IPS-20b (cell line): ENCODE measurements at regions not wholly inside any gene's neighbourhood (a gene's known extent, or its start where the extent isn't known, plus 50 kb on each side); places are given as distances from the start of the nearest gene placed in this dataset.

Experiments
- H3K27ac ChIP-seq: one replicate; pipeline ENCODE4 v1.5.1; 2013; ENCODE audit warnings: low read length
- H3K27me3 ChIP-seq: 2 replicates; pipeline ENCODE4 v1.6.1; 2013; ENCODE audit warnings: mild to moderate bottlenecking, low read length, inconsistent platforms; ENCODE audit not compliant: insufficient read depth
- H3K36me3 ChIP-seq: 2 replicates; pipeline ENCODE4 v1.6.1; 2013; ENCODE audit warnings: low read depth, mild to moderate bottlenecking, inconsistent platforms, low read length, moderate library complexity; ENCODE audit not compliant: insufficient read depth
- H3K4me1 ChIP-seq: 2 replicates; pipeline ENCODE4 v1.6.1; 2013; ENCODE audit warnings: mild to moderate bottlenecking, control low read depth, inconsistent platforms, low read length, moderate library complexity; ENCODE audit not compliant: insufficient read depth
- H3K4me3 ChIP-seq: 2 replicates; pipeline ENCODE4 v1.5.1; 2013; ENCODE audit warnings: mild to moderate bottlenecking, low read length, inconsistent platforms
- H3K9ac ChIP-seq: 2 replicates; pipeline ENCODE4 v1.6.1; 2013; ENCODE audit warnings: low read depth, mild to moderate bottlenecking, inconsistent platforms, low read length, moderate library complexity
- H3K9me3 ChIP-seq: 2 replicates; pipeline ENCODE4 v1.6.1; 2013; ENCODE audit warnings: mild to moderate bottlenecking, low read depth, low read length, inconsistent platforms; ENCODE audit not compliant: insufficient read depth

DNA sequence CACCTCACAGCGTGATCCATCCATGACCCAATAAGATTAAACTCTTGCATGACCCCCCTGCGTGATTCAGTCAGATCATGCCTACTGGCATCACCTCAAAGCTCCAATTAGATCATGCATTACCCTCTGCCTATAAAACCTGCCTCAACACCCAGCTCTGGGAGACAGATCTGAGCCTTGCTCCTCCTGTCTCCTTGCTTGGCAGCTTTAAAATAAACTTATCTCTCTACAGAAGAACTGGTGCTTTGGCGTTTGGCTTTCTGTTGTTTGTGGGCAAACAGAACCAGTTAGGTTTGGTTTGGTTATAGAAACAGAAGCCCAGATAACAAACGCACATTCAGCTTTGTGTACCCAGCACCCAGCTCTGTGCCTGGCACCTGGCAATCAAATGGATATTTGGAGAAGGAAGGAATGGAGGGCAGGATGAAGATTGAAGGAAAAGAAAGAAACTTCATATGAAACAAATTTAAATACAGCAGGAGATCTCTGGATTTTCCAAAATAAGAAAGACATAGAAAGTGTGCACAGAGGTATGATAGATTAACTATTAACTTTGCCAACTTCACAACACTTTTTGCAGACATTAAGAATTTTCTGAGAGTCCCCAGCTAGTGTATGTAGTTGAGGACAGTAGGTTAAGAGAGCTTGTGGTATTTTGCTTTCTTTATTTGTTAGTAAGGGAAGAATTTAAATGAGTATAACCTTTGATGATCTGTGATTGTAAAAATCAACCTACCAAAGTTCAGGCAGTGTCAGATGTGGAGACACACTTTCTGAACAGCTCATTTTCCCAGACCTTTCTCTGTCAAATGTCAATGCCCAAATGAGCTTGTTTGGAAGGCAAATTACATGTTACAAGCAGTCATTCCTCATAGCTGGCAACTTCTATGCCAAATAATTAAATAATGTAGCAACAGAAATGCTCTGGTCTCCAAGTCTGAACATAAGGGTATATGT lies 102.1 kb upstream of the ASTN2 start:
- H3K4me1 ChIP-seq = no peaks in the 10 kb centered on the region
- H3K9ac ChIP-seq = no peak overlapping the region
- no peaks in the 10 kb centered on the region for H3K9me3 ChIP-seq
- H3K4me3 ChIP-seq = no peak overlapping the region
- no peaks in the 10 kb centered on the region for H3K36me3 ChIP-seq
- no peaks in the 10 kb centered on the region for H3K27me3 ChIP-seq
- no peak overlapping the region for H3K27ac ChIP-seq

DNA sequence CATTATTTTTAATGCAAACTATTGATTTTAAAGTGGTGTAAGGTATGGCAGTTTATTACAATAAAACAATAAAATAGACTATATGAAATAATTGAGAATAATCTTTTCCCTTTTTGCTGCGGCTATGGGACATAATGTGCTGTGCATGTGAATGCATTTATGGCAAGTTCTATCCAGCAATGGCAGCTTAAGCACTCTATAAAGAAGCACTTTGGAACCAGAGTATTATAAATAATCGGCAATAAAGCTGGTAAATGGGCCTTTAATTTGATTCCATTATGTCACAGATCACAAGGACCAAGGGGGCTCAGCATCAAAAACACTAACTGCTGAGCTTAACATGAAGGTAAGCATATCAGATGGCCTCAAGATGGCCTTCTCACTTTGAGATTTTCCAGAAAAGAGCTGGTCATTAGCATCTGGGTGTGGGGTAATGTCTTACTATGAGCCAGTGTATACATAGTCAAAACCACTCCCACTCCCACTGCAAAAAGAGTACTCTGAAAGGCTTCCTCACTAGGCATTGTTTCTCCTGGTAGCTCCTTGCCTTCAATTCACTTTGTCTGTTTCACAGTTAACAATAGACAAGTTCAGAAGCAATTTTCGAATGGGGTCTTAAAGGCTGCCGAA lies 97.1 kb upstream of the ASTN2 start:
- Histone ChIP-seq H3K4me1 (no peaks in the 10 kb centered on the region), H3K4me3 (no peak overlapping the region), H3K36me3 (no peaks in the 10 kb centered on the region), H3K9ac (no peak overlapping the region), H3K27me3 (no peaks in the 10 kb centered on the region), H3K9me3 (no peaks in the 10 kb centered on the region), H3K27ac (no peak overlapping the region)

DNA sequence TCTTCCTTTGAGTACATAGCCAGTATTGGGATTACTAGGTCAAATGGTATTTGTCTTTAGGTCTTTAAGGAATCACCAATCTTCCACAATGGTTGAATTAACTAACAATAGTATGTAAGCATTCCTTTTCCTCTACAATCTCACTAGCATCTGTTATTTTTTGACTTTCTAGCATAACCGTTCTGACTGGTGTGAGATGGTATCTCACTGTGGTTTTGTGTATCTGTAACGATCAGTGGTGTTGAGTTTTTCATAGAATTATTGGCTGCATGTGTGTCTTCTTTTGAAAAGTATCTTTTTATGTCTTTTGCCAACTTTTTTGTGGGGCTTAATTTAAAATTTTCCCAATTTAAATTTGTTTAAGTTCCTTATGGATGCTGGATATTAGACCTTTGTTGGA lies 81.5 kb upstream of the ASTN2 start:
- Histone ChIP-seq H3K9me3 (no peaks in the 10 kb centered on the region), H3K4me1 (no peaks in the 10 kb centered on the region; the same call in 1 of the 2 replicates), H3K9ac (no peak overlapping the region), H3K36me3 (no peaks in the 10 kb centered on the region), H3K27ac (no peak overlapping the region), H3K27me3 (no peaks in the 10 kb centered on the region), H3K4me3 (no peak overlapping the region)

DNA sequence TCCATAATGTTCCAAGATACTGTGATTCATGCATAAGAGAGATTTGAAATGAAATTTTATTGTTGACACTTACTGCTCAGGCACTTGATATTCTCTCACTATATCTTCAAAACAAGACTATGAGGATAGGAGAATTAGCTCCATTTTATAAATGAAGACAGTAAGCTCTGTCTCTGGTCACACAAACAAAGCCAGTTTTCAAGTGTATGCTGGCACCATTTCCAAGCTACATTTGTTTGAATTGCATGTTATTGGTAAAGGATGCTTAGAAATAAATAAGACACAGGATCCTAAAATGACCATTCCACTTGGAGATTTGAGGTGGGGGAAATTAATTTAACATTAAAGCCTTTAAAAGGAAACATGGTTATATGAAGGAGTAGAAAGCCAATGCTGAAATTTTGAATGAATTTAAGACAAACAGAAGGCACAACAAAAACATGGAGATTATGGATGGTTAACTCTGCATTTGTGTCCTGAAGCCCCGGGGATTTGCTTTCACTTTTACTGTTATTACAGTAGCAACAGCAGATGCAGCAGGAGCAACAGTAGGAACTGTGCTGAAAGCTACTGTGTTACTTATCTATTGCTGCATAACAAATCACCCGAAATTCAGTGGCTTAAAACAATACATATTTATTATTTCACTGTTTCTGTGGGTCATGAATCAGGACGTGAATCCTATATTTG lies 79.7 kb upstream of the ASTN2 start:
- Histone ChIP-seq H3K27me3 (no peaks in the 10 kb centered on the region), H3K9me3 (no peaks in the 10 kb centered on the region), H3K9ac (no peak overlapping the region), H3K27ac (no peak overlapping the region), H3K4me1 (no peaks in the 10 kb centered on the region; the same call in 1 of the 2 replicates), H3K4me3 (no peak overlapping the region), H3K36me3 (no peaks in the 10 kb centered on the region)

DNA sequence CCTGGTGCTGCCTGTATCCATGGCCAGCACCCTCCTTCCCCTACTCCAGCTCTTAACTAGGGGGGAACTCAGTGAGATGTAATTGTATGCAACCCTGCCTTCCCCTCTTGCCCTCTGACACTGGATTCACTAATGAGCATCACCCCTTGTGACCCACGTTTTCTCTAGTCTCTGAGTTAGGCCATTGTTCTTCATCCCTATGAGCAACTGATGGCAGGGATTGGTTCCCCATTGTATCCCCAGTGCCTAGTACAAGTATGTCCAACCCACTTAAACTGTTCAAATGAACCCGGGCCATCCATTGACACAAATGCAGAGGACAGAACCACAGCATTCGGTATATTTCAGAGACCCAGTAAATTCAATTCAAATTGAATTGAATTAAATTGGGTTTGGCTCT lies 77.6 kb upstream of the ASTN2 start:
- Histone ChIP-seq H3K4me1 (peaks cover 3% of the 10 kb centered on the region; the same call in 1 of the 2 replicates), H3K4me3 (no peak overlapping the region), H3K9me3 (no peaks in the 10 kb centered on the region), H3K9ac (no peak overlapping the region), H3K27me3 (no peaks in the 10 kb centered on the region; the same call in 1 of the 2 replicates), H3K27ac (no peak overlapping the region), H3K36me3 (no peaks in the 10 kb centered on the region)

DNA sequence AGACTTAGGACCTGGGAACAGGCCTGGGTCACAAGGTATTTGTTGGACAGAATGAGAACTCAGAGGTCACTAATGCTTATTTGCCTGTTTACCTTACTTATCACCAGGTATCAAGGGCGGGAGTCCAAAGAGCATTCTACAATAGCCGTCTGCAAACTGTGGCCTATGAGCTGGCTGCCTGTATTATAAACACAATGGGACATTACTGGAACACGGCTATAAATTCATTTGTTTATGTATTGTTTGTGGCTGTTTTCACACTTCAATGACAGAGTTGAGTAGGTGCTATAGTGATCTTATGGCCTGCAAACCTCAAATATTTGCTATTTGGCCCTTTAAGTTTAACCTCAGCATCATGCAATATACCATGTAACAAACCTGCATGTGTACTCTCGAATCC lies 76.6 kb upstream of the ASTN2 start:
- no peak overlapping the region for H3K9ac ChIP-seq
- H3K4me3 ChIP-seq = no peak overlapping the region
- no peaks in the 10 kb centered on the region for H3K36me3 ChIP-seq
- H3K4me1 ChIP-seq = peaks cover 6% of the 10 kb centered on the region
- H3K9me3 ChIP-seq = no peaks in the 10 kb centered on the region
- H3K27me3 ChIP-seq = no peaks in the 10 kb centered on the region; the same call in 1 of the 2 replicates
- no peak overlapping the region for H3K27ac ChIP-seq

DNA sequence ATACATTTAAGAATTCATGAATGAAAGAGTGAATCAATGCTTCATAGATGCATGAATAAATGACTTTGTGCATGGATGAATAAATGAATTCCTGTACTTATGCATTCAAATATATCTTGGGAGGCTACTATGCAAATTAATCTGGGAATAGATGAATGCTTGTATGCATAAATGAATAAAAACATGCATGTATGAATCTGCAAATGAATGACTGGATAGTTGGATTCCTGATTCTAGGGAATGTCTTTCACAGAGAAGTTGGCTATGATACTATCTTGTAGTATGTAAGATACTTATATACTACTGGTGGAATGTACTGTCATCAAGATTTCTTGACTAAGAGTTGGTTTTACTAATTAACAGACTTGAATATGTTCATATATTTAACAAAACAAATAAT lies 75.3 kb upstream of the ASTN2 start:
- H3K36me3 ChIP-seq = no peaks in the 10 kb centered on the region
- H3K27me3 ChIP-seq = no peaks in the 10 kb centered on the region; the same call in 1 of the 2 replicates
- peaks cover 16% of the 10 kb centered on the region for H3K4me1 ChIP-seq
- no peak overlapping the region for H3K9ac ChIP-seq
- no peaks in the 10 kb centered on the region for H3K9me3 ChIP-seq
- no peak overlapping the region for H3K27ac ChIP-seq
- no peak overlapping the region for H3K4me3 ChIP-seq

DNA sequence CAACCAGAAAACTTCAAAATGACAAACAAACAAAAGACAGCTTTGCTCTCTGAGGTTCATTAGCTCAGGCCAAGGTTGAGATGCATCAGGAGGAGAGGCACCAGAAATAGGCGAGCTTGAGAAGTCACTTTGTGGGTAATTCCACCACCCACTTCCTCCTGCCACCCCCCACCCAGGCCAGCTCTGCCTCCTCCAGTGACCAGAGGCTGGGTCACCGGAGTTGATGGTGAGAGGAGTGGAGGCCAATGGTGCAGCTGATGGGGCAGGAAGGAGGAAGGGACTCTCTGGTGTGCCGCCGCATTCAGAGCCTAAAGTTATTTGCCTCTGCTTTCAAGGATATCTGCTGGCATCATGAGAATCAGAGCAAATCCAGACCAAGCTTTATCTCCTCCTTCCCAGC lies 73.8 kb upstream of the ASTN2 start:
- Histone ChIP-seq H3K4me1 (peaks cover 24% of the 10 kb centered on the region), H3K36me3 (no peaks in the 10 kb centered on the region), H3K9ac (no peak overlapping the region), H3K9me3 (no peaks in the 10 kb centered on the region), H3K27me3 (no peaks in the 10 kb centered on the region; the same call in 1 of the 2 replicates), H3K4me3 (no peak overlapping the region), H3K27ac (no peak overlapping the region)

DNA sequence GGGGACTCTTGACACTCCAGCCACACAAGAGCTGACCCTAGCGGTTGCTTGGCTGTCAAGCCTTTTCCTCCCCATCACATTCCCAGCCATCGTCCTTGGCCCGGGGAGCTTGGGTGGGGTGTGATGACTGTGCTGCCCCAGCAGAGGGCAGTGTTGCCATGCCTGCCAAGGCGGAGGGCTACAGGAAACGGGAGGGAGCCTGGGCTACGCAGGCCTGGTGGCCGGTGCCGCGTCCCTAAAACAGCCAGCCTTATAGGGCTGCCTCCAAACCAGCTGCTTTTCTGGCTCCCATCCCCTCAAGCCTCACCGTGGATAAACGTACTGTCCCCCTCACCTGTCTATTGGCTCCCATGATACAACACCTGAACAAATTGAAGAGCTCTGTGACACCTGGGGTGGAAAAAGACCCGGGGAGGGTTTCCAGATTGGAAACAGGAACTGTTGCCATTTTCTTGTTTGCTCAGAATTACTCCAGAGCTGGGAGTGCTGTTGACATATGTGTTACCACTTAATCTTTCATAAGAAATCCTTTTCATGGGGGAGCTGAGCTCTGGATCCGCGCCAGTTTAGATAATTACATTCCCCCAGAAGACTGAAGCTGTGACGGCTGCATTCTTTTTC lies 72.8 kb upstream of the ASTN2 start:
- Histone ChIP-seq H3K27me3 (no peaks in the 10 kb centered on the region; the same call in 1 of the 2 replicates), H3K4me3 (peak overlapping the region; percentile 31; the same call in 1 of the 2 replicates), H3K4me1 (peaks cover 24% of the 10 kb centered on the region), H3K9me3 (no peaks in the 10 kb centered on the region), H3K9ac (no peak overlapping the region), H3K36me3 (no peaks in the 10 kb centered on the region), H3K27ac (no peak overlapping the region)

DNA sequence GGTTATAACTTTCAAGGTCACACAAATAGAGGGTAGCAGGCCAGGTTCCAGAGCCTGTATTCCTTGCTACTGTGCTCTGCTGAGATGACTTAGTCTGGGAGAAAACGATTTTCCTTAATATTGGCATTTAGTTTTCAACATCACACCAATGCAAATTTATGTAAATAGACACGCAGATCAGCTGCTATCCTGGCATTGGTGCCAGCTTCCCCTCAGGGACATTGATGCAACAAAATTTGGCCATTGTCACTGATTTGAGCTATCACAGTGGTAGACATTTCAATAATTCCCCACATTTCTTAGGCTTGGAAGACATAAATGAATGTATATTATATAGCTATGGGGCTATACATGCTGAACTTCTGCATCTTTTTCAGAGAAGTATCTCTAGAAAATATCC lies 71.6 kb upstream of the ASTN2 start:
- H3K4me1 ChIP-seq = peaks cover 24% of the 10 kb centered on the region

DNA sequence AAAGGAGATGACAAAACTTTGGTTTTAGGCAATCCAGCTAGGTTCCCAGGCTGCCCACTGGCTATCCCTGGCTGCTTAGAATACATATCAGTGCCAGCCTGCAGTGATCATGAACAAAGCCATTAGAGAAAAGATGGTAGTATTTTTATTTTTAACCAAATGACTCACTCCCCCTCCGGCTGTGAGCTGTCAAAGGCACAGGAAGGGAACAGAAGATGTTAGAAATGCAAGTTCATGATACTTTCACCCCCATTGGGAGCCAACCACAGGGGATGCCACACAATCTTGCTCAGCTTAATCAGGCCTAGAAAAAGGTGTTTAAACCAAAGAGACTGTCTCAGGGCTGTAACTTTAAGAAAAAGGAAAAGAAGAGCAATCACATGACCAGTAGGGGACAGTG lies 70.3 kb upstream of the ASTN2 start:
- H3K9ac ChIP-seq = no peak overlapping the region
- peak overlapping the region; percentile 6; the same call in 1 of the 2 replicates for H3K4me3 ChIP-seq
- H3K27me3 ChIP-seq = no peaks in the 10 kb centered on the region; the same call in 1 of the 2 replicates
- peaks cover 24% of the 10 kb centered on the region for H3K4me1 ChIP-seq
- no peaks in the 10 kb centered on the region for H3K9me3 ChIP-seq
- H3K27ac ChIP-seq = no peak overlapping the region
- no peaks in the 10 kb centered on the region for H3K36me3 ChIP-seq

More for the DNA sequence above, 71.6 kb upstream of the ASTN2 start:
- Histone ChIP-seq H3K9ac (no peak overlapping the region), H3K9me3 (no peaks in the 10 kb centered on the region), H3K27me3 (no peaks in the 10 kb centered on the region; the same call in 1 of the 2 replicates), H3K36me3 (no peaks in the 10 kb centered on the region), H3K4me3 (no peak overlapping the region), H3K27ac (no peak overlapping the region)
